MCF 10A (cell line): ENCODE measurements at regions not wholly inside any gene's neighbourhood (a gene's known extent, or its start where the extent isn't known, plus 50 kb on each side); places are given as distances from the start of the nearest gene placed in this dataset.

Experiments used
- BruUV-seq: library from RNA; stranded (reverse); fragments of 400-500 nt; replicated peaks from 2 replicates; lab custom pipeline; 2021; lab: Mats Ljungman, UMichigan
- CTCF ChIA-PET: fragments of 300-600 bp; sonication (Branson Sonifier 250); formaldehyde crosslinking; extraction: SDS; loops from one replicate; lab custom pipeline; 2021; ENCODE audit warnings: antibody characterized with exemption, inconsistent platforms; lab: Yijun Ruan, JAX
- POLR2A ChIA-PET: fragments of 300-600, 350-650 bp; sonication (Branson Sonifier 250); formaldehyde crosslinking; extraction: SDS; loops from one replicate; lab custom pipeline; 2020; ENCODE audit warnings: antibody characterized with exemption, inconsistent platforms; lab: Yijun Ruan, JAX
- DNase-seq: peaks from one replicate; pipeline ENCODE4 v3.0.0-alpha.2; 2018; ENCODE audit not compliant: unreplicated experiment
- H3K27ac Mint-ChIP-seq: one replicate; pipeline ENCODE4 v1.8.0; 2022; ENCODE audit warnings: mild to moderate bottlenecking, low read depth, mixed read lengths; ENCODE audit not compliant: unreplicated experiment
- H3K27me3 Mint-ChIP-seq: one replicate; pipeline ENCODE4 v1.8.0; 2022; ENCODE audit warnings: mixed read lengths; ENCODE audit not compliant: insufficient read depth, unreplicated experiment
- H3K36me3 Mint-ChIP-seq: one replicate; pipeline ENCODE4 v1.8.0; 2022; ENCODE audit warnings: mild to moderate bottlenecking, moderate library complexity, mixed read lengths; ENCODE audit not compliant: insufficient read depth, unreplicated experiment
- H3K4me1 Mint-ChIP-seq: one replicate; pipeline ENCODE4 v1.8.0; 2022; ENCODE audit warnings: mixed read lengths; ENCODE audit not compliant: insufficient read depth, unreplicated experiment
- H3K4me3 Mint-ChIP-seq: one replicate; pipeline ENCODE4 v1.8.0; 2022; ENCODE audit warnings: mild to moderate bottlenecking, moderate library complexity, mixed read lengths; ENCODE audit not compliant: unreplicated experiment
- H3K9me3 Mint-ChIP-seq: one replicate; pipeline ENCODE4 v1.8.0; 2022; ENCODE audit warnings: mixed read lengths; ENCODE audit not compliant: unreplicated experiment
- intact Hi-C: fragments of 100-400 bp; cut with micrococcal nuclease; formaldehyde crosslinking; loops from 2 replicates; pipeline ENCODE4 v1.14.1; 2022
- TF ChIP-seq, protein P1 (sequence below): fragments of 200-600 bp; IDR thresholded peaks from one replicate; pipeline ENCODE4 v1.8.0; 2022; ENCODE audit warnings: antibody characterized with exemption, mild to moderate bottlenecking; ENCODE audit not compliant: unreplicated experiment

DNA sequence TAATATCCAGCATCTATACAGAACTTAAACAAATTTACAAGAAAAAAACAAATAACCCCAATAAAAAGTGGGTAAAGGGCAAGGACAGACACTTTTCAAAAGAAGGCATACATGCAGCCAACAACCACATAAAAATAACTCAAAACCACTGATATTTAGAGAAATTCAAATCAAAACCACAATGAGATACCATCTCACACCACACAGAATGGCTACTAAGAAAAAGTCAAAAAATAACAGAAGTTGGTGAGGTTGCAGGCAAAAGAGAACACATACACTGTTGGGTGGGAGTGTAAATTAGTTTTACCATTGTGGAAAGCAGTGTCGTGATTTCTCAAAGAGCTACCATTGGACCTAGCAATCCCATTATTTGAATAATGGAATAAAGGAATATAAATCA, 1973.9 kb upstream of the LRRTM1 start:
- TF ChIP-seq, protein P1, sequence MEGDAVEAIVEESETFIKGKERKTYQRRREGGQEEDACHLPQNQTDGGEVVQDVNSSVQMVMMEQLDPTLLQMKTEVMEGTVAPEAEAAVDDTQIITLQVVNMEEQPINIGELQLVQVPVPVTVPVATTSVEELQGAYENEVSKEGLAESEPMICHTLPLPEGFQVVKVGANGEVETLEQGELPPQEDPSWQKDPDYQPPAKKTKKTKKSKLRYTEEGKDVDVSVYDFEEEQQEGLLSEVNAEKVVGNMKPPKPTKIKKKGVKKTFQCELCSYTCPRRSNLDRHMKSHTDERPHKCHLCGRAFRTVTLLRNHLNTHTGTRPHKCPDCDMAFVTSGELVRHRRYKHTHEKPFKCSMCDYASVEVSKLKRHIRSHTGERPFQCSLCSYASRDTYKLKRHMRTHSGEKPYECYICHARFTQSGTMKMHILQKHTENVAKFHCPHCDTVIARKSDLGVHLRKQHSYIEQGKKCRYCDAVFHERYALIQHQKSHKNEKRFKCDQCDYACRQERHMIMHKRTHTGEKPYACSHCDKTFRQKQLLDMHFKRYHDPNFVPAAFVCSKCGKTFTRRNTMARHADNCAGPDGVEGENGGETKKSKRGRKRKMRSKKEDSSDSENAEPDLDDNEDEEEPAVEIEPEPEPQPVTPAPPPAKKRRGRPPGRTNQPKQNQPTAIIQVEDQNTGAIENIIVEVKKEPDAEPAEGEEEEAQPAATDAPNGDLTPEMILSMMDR: no peak
- Mint-ChIP-seq H3K27ac (no peak overlapping the region), H3K36me3 (no peaks in the 10 kb centered on the region), H3K9me3 (no peaks in the 10 kb centered on the region), H3K4me3 (no peak overlapping the region), H3K4me1 (no peaks in the 10 kb centered on the region), H3K27me3 (no peaks in the 10 kb centered on the region)
- CTCF ChIA-PET: no interaction called here
- no TSS peak for BruUV-seq
- POLR2A ChIA-PET: interaction anchor here (0.6 kb wide), 1 partner anchor 42 kb away, joined by 3 read pairs; no protein-coding TSS in a partner anchor
- DNase-seq: no peak
- intact Hi-C loops: no loop called here

DNA sequence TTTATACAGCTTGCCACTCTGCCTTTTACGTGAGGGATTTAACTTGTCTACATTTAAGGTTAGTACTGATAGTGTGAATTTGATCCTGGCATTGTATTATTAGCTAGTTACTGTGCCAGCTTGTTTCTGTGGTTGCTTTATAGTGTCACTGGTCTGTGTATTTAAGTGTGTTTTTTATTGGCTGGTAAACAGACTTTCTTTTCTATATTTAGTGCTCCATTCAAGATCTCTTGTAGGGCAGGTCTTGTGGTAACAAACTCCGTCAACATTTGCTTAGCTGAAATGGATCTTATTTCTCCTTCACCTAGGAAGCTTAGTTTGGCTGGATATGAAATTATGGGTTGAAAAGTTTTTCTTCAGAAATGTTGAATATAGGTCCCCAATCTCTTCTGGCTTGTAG, 1971.0 kb upstream of the LRRTM1 start:
- ChIA-PET CTCF (interaction anchor here (0.6 kb wide), 1 partner anchor 99 kb away, joined by 3 read pairs; no protein-coding TSS in a partner anchor), POLR2A (no interaction called here)
- BruUV-seq: no TSS peak

DNA sequence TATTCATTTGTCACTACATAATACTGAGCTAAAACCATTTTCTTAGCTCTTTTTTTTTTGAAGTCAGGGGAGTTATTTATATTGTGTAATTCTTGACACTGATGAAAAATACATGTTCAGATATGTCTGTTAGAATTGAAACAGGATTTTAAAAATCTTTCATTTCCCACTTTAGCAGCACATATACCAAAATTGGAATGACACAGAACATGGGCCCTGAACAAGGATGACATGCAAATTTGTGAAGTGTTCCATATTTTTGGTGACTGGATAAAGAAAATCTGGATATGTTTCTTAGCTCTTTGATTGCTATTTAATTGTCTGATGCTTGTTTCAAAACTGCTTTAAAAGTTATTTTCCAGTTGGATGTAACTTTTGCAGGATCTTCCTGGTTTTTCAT, 1963.9 kb upstream of the LRRTM1 start:
- BruUV-seq: no TSS peak
- no peaks in the 10 kb centered on the region for H3K4me1 Mint-ChIP-seq
- no peaks in the 10 kb centered on the region for H3K36me3 Mint-ChIP-seq
- intact Hi-C loops: no loop called here
- TF ChIP-seq, protein P1: no peak
- CTCF ChIA-PET: interaction anchor here (1.0 kb wide), 1 partner anchor 928 kb away, joined by 4 read pairs; no protein-coding TSS in a partner anchor
- no peak overlapping the region for H3K27ac Mint-ChIP-seq
- POLR2A ChIA-PET: interaction anchor here (0.6 kb wide), 1 partner anchor 10 kb away, joined by 3 read pairs; no protein-coding TSS in a partner anchor
- DNase-seq: no peak
- H3K4me3 Mint-ChIP-seq: no peak overlapping the region
- H3K27me3 Mint-ChIP-seq: no peaks in the 10 kb centered on the region
- H3K9me3 Mint-ChIP-seq: no peaks in the 10 kb centered on the region

More for the DNA sequence above, 1971.0 kb upstream of the LRRTM1 start:
- intact Hi-C loops: no loop called here
- Mint-ChIP-seq H3K9me3 (no peaks in the 10 kb centered on the region), H3K4me3 (no peak overlapping the region), H3K4me1 (no peaks in the 10 kb centered on the region), H3K36me3 (no peaks in the 10 kb centered on the region), H3K27ac (no peak overlapping the region), H3K27me3 (no peaks in the 10 kb centered on the region)
- TF ChIP-seq, protein P1: no peak
- no peak for DNase-seq

DNA sequence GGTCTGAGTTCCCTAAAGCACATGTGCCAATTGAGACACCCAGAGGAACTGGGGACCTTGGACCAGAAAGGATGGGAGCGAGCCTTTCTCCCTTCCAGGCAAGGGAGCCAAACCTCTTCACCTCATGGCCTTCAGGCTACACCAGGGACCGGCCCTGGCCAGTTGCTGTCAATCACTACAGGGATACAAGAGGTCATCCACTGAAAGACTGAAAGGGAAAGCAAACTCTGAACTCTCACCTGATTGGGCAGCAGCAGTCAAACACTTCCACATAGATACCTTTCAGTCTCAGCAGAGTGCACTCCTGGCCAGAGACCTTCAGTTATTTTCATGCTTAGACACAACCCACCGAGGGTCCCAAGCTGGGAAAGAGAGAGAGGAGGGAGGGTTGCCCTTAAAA, 1956.0 kb upstream of the LRRTM1 start:
- CTCF ChIA-PET: no interaction called here
- TF ChIP-seq, protein P1: no peak
- no peak overlapping the region for H3K27ac Mint-ChIP-seq
- no peak overlapping the region for H3K4me3 Mint-ChIP-seq
- H3K27me3 Mint-ChIP-seq: no peaks in the 10 kb centered on the region
- no peak for DNase-seq
- BruUV-seq: no TSS peak
- H3K9me3 Mint-ChIP-seq: no peaks in the 10 kb centered on the region
- peaks cover 6% of the 10 kb centered on the region for H3K4me1 Mint-ChIP-seq
- no peaks in the 10 kb centered on the region for H3K36me3 Mint-ChIP-seq
- intact Hi-C loops: no loop called here
- POLR2A ChIA-PET: no interaction called here
